T-helper 1 cell (primary cell): ENCODE measurements at regions not wholly inside any gene's neighbourhood (a gene's known extent, or its start where the extent isn't known, plus 50 kb on each side); places are given as distances from the start of the nearest gene placed in this dataset.
A peak's percentile ranks its signal among the peaks of the same experiment; 100 is the strongest.
"Not testable (repeated sequence)": the region's sequence is repeated elsewhere in the genome, so short reads cannot be mapped to it uniquely, and the experiment has no call there.

Source experiments
- DNase-seq, 5 donors: peaks; one replicate each; pipeline ENCODE4 v3.0.0-alpha.2; 2012 to 2020

DNA sequence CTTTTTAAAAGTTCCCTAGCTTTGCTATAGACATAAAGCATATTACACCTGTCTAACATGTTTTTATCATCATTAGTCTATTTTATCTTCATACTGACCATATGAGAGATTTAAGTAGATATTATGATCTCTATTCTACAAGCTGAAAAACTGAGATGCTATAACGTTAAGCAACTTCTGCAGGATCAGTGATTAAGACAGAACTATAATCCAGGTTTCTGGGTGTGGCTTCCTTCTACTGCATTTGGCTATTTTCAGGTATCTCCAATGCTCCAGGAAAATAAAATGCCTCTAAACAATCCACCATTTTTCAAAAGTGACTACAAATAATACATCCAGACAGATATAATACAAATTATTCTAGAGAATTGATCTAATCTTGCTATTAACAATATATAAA, 53.4 kb downstream of the RGS2 start:
- no peak for DNase-seq

DNA sequence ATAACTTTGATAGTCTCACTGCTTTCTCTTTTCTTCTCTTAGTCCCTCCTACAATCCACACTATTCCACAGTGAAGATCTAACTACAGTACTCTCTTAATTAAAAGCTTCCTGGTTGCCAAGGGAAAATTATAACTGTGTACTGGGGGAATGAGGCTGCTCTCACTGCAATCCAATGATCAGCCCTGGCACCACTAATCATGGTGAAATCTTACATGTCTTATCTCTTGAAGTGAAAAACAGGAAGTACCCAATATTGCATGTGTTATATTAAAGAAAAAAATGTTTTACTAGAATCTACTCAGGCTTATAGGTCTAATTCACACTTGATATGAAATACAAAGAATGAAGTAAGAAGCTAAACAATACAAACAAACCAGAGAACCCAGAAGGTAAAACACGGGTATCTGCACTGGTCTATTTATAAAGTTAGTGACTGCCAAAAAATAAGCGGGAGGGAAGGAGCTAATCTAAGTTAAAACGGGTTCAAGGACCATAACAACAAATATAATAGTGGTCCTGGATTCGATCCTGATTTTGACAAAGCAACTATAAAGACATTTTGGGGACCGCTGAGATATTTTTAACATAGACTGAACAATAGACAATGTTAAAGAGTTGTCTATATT, 57.5 kb downstream of the RGS2 start:
- DNase-seq, result no peak

DNA sequence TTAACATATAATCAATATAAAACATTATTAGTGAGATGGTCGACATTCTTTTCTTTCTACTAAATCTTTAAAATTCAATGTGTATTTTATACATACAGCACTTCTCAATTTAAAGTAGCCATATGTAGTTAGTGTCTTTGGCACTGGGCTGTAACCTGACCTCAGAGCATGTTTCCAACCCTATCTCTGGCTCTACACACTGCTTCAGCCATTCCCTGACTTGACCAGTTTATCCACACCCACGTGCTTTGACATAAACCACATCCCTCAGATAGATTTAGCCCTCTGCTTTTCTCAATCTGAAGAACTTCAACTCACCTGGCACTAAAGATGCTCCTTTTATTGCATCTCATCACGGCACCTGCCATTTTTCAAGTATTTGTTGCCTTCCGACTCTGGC, 58.3 kb downstream of the RGS2 start:
- DNase-seq, result no peak

DNA sequence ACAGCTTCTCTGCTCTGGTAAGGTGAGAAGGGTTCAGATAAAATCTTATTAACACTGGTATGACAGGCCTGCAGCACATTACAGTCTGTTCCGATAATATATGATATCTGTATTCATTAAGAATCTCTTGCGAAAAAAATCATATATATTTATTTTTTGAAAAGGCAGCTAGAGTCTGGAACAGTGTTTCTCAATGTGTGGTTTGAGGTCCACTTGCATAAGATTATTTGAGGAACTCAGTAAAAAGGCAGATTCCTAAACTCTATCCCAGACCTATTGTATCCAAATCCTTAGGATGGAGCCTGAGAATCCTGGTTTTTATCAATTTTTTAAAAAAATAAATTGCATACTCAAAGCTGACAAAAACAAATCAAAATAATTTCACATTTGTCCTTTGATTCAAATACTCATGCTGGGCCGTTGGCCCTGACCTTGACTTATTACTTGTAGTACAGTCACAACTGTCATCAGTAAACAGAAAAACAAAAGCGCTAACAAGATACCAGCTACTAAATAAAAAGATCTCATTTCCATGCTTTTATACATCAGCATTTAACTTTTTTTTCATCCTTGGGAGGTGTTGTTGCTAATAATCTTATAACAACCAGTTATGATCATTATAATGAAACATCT, 60.6 kb downstream of the RGS2 start:
- DNase-seq, result no peak

DNA sequence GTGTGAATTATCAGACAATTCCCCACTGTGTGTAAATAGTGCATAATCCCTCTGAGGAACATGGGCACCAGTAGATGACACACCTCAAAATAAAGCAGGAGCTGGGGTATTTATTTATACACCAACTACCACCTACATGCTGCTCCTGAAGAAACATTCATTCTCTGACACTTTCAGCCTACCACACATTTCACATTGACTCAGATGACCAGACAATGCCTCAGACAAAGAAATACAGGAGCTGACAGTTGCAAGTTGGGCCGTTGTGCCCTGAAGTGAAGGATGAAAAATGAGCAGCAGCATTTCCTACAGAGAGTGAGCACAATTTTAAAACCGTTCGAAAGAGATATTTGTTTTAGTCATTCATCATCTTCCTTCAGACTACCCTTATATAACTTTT, 63.2 kb downstream of the RGS2 start:
- DNase-seq, result no peak

DNA sequence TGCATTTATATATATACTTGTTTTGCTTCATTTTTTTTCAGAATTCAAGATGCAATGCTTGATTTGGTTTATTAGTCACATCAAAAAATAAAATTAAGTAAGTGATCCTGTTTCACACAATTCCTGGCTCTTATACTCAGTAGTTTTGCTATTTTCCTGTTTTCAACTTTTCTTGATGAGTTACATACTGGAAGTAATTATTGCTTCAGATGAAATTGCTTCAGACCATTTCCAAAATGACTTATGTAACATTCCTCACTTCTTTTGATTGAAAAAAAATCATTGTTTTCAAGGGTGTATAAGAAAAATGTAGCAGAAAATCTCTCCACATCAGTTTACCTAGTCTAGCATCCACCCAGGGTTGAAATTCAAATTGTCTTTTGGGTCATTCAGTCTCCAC, 65.0 kb downstream of the RGS2 start:
- no peak for DNase-seq

DNA sequence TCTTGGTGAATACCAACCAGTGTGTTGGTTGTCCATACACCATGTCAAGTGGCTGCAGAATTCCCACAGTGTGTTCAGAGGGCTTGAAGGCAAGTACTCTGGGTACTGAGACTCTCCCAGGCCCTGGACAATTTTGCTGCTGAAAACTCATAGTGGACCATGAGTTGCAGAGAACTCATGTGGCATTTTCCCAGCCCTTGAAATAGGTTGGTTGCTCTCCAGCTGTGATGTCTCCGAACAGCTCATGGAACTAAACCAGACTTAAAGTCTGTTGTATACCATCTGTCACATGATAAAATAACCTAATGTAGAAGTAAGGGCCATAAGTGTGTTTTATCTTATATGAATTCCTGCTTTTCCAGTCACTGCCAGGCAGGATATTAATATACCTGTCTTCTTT, 67.8 kb downstream of the RGS2 start:
- no peak for DNase-seq

DNA sequence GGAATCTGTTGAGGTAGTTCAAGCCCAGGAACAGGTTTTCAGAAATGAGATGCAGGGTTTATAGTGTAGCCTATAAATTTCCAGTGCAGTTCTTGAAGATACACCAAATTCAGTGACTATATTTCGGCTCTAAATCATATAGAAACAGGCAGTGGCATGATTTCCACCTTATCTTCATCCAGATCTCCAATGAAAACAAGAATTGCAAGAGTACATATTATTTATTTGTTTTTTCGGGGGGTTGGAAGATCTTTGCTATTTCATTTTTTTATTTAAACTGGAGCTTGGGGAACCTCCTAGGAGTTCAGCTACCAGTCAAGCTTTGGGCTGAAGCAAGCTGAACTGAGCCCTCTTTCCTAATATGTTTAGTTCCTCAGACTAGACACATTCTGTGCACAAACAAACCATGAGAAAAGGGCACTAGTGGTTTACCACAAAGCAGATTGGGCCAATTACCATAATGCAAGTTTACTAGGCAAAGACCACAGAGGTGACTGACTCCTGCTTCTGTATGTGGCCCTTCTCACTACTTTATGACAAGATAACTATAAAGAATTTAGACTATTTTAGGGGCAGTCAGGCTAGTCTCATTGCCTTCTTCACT, 68.5 kb downstream of the RGS2 start:
- no peak for DNase-seq

DNA sequence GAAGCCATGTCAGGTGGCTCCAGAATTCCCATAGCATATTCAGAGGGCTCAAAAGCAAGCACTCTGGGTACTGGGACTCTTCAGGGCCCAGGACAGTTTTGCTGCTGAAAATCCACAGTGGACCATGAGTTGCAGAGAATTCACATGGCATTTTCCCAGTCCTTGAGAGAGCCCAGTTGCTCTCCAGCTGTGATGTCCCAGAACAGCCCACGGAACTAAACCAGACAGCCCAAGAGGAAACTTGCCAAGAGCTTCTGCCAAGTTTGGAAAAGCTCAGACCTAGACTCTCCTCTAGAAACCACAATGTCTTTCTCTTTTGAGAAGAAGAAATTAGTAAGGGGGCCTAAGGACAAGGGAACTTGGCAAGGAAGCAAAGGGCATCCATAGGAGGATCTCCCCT, 69.4 kb downstream of the RGS2 start:
- DNase-seq, result no peak

DNA sequence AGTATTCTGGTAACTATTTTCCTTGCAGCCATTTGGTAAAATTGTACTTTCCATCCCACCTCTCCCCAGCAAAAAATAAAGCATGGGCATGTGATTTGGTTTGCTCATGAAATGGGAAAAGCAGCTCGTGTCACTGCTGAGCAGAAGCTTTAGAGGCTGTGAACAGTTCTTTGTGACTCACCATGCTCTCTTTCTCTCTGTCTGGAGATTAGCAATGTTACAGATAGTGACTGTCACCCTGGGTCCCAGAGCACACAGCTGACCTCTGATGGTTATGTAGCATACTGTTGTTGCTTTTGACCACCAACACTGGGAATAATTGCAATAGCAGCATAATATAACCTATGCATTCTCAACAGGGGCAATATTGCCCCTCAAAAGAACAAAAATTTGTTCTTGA, 70.6 kb downstream of the RGS2 start:
- DNase-seq, result no peak

DNA sequence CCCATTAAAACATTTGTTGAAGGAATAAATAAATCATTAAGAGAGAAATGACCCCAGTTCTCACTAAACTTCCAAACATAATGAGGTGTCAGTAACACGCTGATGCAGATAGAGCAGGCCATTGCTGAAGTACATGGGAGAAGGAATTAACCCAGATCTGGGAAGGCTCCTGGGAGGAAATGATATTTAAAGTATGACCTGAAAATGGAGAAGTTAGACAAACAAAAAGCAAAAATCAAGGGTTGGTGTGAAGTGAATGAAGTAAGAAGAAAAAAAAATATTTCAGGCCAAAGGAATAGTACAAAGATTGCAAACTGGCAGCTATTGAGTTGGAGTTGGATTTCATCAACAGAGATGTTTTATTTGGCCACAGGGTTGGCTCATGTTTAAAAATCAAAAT, 71.4 kb downstream of the RGS2 start:
- no peak for DNase-seq

DNA sequence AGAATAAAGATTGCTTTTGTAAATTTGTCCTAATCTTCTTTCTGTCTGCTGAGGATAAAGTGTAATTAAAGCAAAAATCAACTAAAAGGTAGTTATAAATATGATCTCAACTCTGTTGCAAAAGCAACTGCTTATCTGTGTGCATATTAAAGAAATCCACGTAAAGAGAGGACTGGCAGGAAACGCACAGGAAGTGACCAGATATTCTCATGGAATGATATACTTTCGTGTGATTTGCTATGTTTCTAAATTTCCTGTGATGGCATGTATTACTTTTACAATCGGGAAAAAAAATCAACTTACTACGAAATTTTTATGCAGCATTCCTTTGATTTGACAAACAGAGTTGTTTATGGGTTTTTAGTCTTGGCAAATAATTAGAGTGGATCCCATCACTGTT, 75.4 kb downstream of the RGS2 start:
- DNase-seq, result no peak

DNA sequence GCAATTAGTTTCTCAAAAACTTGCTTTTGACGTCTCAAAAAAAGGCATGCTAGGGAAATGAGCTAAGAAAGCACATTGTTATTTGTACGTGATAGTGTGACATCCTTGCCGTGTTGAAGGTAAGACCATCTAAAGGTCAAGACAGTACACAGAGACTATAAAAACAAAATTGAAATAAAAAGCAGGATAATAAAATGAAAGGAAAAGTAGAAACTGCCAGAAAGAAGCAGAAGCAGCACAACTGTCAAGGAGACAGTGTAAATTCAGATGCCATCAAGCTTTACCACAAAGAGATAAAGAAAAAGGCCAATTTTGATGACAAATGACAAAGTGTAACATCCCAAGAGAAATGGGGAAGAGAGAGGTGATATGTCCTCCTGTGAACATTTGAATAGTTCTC, 76.5 kb downstream of the RGS2 start:
- DNase-seq, result not testable (repeated sequence)

DNA sequence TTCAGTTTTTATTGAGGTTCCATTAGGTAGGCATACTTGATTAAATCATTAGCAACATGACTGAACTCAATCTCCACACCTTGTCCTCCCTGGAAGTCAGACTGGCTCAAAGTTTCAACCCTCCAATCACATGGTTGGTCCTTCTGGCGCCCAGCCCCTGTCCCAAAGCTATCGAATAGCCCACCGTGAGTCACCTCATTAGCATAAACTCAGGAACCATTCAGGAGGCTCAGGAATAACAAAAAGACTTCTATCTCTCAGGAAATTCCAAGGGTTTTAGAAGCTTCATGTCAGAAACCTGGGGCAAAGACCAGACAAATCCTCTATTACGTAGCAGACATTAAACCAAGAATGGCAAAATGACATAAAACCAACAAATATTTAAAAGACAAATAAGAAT, 78.6 kb downstream of the RGS2 start:
- DNase-seq, result no peak

DNA sequence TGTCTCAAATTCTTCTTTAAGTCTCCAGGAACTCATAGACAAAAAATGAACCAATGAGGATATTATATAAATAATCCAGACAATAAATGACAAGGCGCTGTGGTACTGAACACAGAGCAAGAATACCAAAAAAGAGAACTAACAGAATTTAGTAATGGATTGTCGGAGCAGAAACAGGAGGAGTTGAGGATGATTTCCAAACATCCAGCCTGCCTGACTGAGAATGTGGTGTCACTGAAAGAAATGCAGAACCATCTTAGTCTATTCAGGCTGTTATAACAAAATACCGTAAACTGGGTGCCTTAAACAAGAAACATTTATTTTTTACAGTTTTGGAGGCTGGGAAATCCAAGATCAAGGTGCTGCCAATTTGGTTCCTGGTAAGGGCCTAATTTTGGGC, 79.7 kb downstream of the RGS2 start:
- DNase-seq, result no peak

DNA sequence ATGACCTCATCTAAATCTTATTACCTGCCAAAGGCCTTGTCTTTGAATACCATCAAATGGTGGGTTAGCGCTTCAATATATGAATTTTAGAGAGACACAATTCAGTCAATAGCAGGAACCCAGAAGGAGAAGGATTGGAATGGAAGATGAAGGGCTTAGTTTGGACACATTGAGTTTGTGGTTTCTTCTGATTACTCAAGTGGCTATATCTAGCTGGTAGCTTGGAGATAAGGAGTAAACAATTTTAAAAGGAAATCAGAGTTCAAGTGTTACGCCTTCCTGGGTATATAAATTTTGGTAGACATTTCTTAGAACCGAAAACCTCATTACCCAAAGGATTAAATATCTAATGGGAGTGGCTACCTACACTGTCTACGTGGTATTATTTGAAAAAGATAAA, 80.2 kb downstream of the RGS2 start:
- DNase-seq, result no peak

DNA sequence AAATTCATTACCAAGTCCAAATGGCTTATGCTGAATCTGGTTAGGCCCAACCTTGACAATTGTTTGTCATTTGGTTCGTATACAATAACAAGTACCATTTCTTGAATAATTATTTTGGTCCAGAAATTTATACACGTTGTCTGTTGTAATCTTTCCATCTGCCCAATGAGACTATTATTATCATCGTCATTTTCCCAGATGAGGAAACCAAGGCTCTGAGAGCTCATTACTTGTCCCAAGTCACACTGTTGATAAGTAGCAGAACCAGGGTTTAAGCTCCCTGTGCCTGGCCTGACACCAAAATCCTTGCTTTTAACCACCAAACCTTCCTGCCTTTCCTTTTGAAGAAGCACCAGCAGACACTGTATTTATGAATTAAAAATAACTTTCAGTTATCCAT, 81.3 kb downstream of the RGS2 start:
- no peak for DNase-seq

DNA sequence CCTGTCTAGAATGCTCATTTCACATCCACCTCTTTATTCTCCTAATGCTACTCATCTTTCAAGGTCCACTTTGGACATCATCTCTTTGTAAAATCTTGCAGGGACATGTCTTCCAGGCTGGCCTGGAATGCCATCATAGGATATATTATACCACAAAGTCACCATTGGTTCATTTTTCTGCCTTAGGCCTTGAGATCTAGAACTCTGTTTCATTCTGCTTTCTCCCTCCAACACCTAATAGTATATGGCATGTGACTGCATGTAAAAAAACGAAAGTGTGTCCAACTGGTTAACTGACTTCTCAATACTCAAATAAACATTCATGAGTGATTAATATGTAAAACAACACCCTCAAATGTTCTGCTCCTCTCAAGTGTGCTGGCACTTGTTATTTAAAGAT, 84.1 kb downstream of the RGS2 start:
- DNase-seq, result no peak

DNA sequence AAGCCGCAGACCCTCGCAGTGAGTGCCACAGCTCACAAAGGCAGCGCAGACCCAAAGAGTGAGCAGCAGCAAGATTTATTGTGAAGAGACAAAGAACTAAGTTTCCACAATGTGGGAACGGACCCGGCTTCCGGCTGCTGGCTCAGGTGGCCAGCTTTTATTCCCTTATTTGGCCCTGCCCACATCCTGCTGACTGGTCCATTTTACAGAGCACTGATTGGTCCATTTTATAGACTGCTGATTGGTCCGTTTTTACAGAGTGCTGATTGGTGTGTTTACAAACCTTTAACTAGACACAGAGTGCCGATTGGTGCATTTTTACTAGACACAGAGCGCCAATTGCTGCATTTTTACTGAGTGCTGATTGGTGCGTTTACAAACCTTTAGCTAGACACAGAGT, 86.6 kb downstream of the RGS2 start:
- not testable (repeated sequence) for DNase-seq

DNA sequence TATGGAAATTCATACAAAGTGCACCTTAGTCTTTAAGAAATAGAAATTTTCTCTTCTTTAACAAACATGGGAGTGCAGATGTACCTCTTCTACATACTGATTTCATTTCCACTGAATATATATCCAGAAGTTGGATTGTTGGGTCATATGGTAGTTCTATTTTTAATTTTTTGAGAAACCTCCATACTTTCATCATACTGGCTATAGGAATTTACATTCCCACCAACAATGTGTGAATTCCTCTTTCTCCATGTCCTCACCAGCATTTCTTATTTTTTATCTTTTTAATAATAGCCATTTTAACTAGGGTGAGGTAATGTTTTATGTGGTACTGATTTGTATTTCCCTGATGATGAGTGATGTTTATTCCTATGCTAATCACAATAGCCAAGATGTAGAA, 87.5 kb downstream of the RGS2 start:
- no peak for DNase-seq

DNA sequence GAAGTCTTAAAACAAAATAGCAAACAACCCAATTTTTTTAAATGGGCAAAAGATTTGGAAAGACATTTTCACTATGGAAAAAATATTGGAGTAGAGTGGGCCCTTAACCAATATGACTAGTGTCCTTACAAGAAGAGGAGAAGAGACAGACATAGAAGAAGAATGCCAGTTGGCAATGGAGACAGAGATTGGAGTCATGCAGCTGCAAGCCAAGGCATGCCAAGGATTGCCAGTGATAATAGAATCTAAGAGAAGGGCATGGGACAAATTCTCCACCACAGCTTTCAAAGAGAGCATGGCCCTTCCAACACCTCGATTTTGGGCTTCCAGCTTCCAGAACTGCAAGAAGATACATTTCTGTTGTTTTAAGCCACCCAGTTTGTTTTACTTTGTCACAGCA, 92.7 kb downstream of the RGS2 start:
- no peak for DNase-seq

DNA sequence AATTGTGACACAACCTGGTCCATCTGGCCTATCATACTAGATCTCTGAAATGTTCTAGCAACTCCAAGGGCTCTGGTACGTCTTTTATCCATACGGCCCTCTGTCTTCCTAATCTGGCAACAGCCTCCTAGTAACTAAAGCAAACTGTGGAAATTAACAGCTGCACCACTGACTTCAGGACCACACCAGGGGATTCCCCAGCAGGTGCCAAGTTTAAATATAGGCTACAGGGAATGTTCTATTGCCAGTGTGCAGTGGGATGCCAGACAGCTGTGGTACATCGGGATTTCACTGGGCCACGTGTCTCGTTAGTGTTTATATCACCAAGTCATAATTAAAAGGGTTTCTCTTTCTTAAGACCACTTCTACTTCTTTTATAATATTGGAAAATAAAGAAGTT, 94.3 kb downstream of the RGS2 start:
- DNase-seq, result no peak

DNA sequence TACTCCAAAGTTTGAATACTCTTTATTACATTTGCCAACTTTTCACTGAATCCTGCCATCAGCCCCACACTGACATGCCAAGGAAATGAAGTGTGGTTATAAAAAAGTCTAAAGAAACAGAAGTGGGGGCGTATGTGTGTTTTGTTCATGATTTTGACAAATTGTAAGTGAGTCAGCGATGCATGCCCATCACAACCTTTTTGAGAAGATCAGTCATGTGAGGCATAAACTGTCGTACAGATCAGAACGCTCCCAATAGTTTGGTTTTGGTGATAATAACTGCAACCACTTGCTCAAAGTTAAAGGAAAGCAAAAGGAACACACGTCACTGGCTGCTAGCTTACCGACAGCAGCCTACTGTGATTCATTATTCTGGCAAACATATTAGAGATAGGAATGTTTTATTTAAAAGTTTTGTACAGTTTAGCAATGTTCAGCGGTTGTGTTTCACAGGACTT, 95.6 kb downstream of the RGS2 start:
- peak in 1 of 5 donors; percentile 4 for DNase-seq

DNA sequence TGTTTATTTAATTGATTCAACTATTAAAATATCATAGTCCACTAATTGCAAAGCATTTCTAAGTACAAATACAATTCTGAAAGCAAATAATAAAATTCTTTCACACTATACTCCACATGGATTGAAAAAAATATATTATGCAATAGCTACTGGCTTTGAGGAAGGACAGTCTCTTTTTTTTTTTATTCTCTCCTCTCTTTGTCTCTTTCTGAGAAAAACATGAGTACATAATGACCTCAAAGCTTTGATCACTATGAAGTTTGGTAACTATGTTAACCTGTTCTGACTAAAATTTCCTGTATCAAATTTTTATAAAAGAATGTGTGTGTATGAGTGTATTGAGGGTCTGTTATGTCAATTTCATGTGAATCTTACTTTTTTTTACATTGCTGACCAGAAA, 96.2 kb downstream of the RGS2 start:
- no peak for DNase-seq

DNA sequence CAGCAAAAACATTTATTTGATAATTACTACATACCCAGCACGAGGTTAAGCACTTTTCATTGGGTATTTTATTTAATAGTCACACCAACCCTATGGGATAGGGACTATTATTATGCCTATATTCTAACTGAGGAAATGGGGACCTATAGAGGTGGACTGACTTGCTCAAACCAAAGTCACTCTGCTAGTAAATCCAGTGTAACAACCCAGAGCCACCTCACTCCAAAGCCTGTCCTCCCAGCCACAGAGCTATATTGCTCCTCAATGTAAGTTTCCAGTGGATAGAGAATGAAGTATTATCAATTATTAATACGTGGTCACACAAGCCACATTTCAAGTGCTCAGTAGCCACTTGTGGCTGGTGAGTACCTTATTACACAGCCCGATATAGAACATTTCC, 97.5 kb downstream of the RGS2 start:
- DNase-seq, result no peak
